PFSK-1 (cell line): ENCODE measurements at regions not wholly inside any gene's neighbourhood (a gene's known extent, or its start where the extent isn't known, plus 50 kb on each side); places are given as distances from the start of the nearest gene placed in this dataset.

Source experiments
- FOXP2 ChIP-seq: optimal IDR thresholded peaks from 2 replicates; pipeline ENCODE3; 2011; ENCODE audit warnings: borderline replicate concordance, control low read depth, inconsistent platforms; ENCODE audit not compliant: insufficient read depth; ENCODE audit errors: extremely low read length, extremely low read depth
- POLR2AphosphoS5 ChIP-seq: IDR thresholded peaks from 2 replicates; pipeline ENCODE4 v1.6.1; 2012; ENCODE audit warnings: low read depth, mild to moderate bottlenecking, control low read depth, low read length, moderate library complexity
- REST ChIP-seq, 2 experiments: IDR thresholded peaks; 2 replicates each; pipeline versions ENCODE4 v1.6.1 to v1.8.0; 2011 to 2012; ENCODE audit warnings: low read depth in 2 of 2, low read length in 2 of 2, control low read depth in 1 of 2, inconsistent platforms in 1 of 2, mild to moderate bottlenecking in 1 of 2, moderate library complexity in 1 of 2; ENCODE audit not compliant: insufficient read depth in 1 of 2
- SIN3A ChIP-seq: IDR thresholded peaks from 2 replicates; pipeline ENCODE4 v1.6.1; 2012; ENCODE audit warnings: mild to moderate bottlenecking, low read length, moderate library complexity, borderline replicate concordance; ENCODE audit not compliant: insufficient read depth
- TAF1 ChIP-seq: IDR thresholded peaks from 2 replicates; pipeline ENCODE4 v1.6.1; 2012; ENCODE audit warnings: low read length, control low read depth, borderline replicate concordance; ENCODE audit not compliant: insufficient read depth

DNA sequence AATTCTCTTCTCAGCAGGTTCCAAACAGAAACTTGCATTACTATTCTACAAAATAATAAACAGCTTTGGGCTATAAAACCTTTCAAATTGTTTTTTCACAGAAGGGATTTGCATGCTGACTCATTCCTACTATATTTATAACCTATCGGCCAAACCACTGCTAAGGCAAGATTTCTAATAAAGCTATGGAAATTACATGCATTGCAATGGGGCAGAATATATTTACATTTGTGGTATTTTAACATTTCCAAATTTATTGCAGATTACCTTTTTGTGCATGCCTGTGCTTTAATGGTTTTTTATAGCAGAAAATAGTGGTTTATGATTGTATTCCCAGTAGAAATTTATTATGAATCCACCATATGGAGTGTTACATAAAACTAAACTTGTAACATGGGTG is 69.0 kb upstream of the NPVF start:
- no peak for TF ChIP-seq REST (IDR thresholded peaks at IDR 0.05; ENCODE audit: insufficient read depth in 1 of 2, low read depth in 2 of 2, low read length in 2 of 2)
- no peak for TF ChIP-seq FOXP2
- TF ChIP-seq SIN3A, result no peak
- no peak for TF ChIP-seq TAF1
- no peak for TF ChIP-seq POLR2AphosphoS5

DNA sequence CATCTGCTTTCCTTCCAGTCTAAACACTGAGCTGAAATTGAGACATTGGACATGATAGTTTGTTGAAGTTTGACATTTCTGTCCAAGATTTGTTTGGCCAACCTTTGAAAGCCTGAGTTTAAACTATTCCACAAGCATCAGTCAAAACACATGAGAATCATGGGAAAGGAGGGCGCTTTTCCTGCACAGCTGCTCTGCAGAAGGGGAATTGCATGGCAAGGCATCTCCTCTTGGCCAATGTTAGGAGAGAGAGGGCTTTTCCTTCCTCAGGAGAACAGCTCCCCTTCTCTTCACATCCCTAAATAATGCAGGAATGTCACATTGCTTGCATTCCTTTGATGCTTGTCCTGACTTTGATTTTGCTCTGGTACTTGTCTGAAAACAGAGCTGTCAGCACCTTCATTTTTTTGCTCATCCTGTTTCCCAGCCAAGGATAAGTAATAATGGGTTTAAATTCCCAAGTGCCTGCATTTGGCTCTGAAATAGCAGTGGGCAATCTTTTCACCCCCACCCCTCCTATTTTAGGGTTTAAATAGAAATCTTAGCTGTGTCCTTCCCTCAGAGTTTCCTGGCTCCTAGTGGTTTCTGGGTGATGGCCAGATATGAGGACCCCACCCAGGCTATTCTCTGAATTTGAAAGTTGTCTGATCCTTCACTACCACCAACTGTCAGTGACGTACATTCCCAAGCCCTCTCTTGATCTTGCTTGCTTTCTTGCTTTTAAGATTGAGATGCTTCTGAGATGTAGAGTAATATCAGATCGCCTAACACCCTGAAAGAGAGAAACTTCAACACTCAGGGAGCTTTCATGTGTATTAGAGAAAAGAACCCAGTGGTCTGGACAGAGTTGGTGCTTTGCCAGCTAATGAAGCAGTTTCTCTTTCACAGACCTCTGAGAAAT is 75.2 kb upstream of the NPVF start:
- TF ChIP-seq POLR2AphosphoS5 (no peak), SIN3A (no peak), FOXP2 (no peak), TAF1 (no peak), REST (IDR thresholded peaks at IDR 0.05; ENCODE audit: insufficient read depth in 1 of 2, low read depth in 2 of 2, low read length in 2 of 2) (no peak)

DNA sequence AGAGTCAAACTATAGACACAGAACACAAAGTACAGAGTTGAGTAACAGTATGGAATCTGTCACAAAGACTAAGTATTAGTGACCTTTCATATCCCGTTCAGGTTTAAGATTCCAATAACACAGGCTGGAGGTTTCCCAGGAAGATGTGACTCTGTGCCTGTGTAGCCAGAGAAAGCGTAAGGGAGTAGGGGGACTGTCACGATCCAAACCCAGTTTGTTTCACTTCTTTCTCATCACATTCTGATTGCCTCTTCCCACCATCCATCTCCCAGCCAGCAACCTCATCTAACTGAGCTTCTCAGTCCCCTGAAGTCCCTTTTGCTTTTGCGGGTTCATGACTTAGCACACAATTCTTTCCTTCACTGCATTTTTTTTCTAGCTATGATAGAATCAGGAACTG is 76.4 kb upstream of the NPVF start:
- no peak for TF ChIP-seq TAF1
- no peak for TF ChIP-seq SIN3A
- no peak for TF ChIP-seq POLR2AphosphoS5
- no peak for TF ChIP-seq FOXP2
- TF ChIP-seq REST (IDR thresholded peaks at IDR 0.05; ENCODE audit: insufficient read depth in 1 of 2, low read depth in 2 of 2, low read length in 2 of 2), result no peak

DNA sequence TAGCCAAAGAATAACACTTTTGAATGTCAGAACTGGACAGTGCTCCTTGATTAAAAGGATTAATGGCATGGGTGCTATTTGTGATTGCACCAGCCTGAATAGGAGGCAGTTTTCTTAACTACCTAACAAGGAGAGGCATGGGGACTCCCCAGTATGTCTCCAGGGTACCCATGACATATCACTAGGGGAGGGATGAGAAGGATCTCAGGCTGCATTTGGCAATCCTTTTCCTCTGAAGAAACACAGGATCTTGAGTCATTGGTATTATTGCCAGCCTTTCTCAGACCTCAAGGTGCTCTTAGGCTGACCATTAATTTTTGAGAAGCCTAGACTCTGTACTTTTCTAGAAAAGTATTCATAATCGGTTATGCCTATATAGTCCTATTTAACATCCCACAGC is 77.5 kb upstream of the NPVF start:
- TF ChIP-seq POLR2AphosphoS5 (no peak), REST (IDR thresholded peaks at IDR 0.05; ENCODE audit: insufficient read depth in 1 of 2, low read depth in 2 of 2, low read length in 2 of 2) (no peak), FOXP2 (no peak), TAF1 (no peak), SIN3A (no peak)

- no peak for TF ChIP-seq REST (IDR thresholded peaks at IDR 0.05; ENCODE audit: insufficient read depth in 1 of 2, low read depth in 2 of 2, low read length in 2 of 2)
- TF ChIP-seq FOXP2, result no peak
- TF ChIP-seq TAF1, result no peak
- no peak for TF ChIP-seq POLR2AphosphoS5
- no peak for TF ChIP-seq SIN3A
Measured at GRCh38 chr7:25307624-25308023, 79.3 kb upstream of the NPVF start.
